GM21825 (cell line): ENCODE measurements at regions not wholly inside any gene's neighbourhood (a gene's known extent, or its start where the extent isn't known, plus 50 kb on each side); places are given as distances from the start of the nearest gene placed in this dataset.
"Not testable (repeated sequence)": the region's sequence is repeated elsewhere in the genome, so short reads cannot be mapped to it uniquely, and the experiment has no call there.

Experiments
- ATAC-seq: cut with Tn5 transposase; IDR thresholded peaks from one replicate; pipeline ENCODE4 v1.9.1; 2021; ENCODE audit warnings: mild to moderate bottlenecking, moderate library complexity; ENCODE audit not compliant: unreplicated experiment

GRCh38 chr5:162762119-162762518 is 675.3 kb upstream of the CCNG1 start:
- ATAC-seq = no peak

GRCh38 chr5:162769019-162769418 is 668.4 kb upstream of the CCNG1 start:
- ATAC-seq = no peak

GRCh38 chr5:162785673-162786072 is 651.7 kb upstream of the CCNG1 start:
- no peak for ATAC-seq

- ATAC-seq = no peak
Measured at GRCh38 chr5:162786234-162786633, 651.2 kb upstream of the CCNG1 start.

- no peak for ATAC-seq
Measured at GRCh38 chr5:162796507-162796906, 640.9 kb upstream of the CCNG1 start.

GRCh38 chr5:162800301-162800700 is 637.1 kb upstream of the CCNG1 start:
- ATAC-seq = no peak

- ATAC-seq = no peak
Measured at GRCh38 chr5:162801235-162801634, 636.2 kb upstream of the CCNG1 start.

GRCh38 chr5:162806195-162806594 is 631.2 kb upstream of the CCNG1 start:
- ATAC-seq = no peak

GRCh38 chr5:162811071-162811470 is 626.3 kb upstream of the CCNG1 start:
- no peak for ATAC-seq

GRCh38 chr5:162816816-162817215 is 620.6 kb upstream of the CCNG1 start:
- ATAC-seq = no peak

- ATAC-seq = no peak
Measured at GRCh38 chr5:162817364-162817763, 620.0 kb upstream of the CCNG1 start.

GRCh38 chr5:162821664-162822063 is 615.7 kb upstream of the CCNG1 start:
- not testable (repeated sequence) for ATAC-seq

- no peak for ATAC-seq
Measured at GRCh38 chr5:162824360-162824759, 613.0 kb upstream of the CCNG1 start.

GRCh38 chr5:162837155-162837554 is 600.2 kb upstream of the CCNG1 start:
- no peak for ATAC-seq

- no peak for ATAC-seq
Measured at GRCh38 chr5:162842727-162843126, 594.7 kb upstream of the CCNG1 start.

GRCh38 chr5:162852134-162852533 is 585.3 kb upstream of the CCNG1 start:
- no peak for ATAC-seq

GRCh38 chr5:162858770-162859169 is 578.6 kb upstream of the CCNG1 start:
- ATAC-seq = no peak

- no peak for ATAC-seq
Measured at GRCh38 chr5:162870966-162871365, 566.4 kb upstream of the CCNG1 start.

- no peak for ATAC-seq
Measured at GRCh38 chr5:162882629-162883028, 554.8 kb upstream of the CCNG1 start.

- ATAC-seq = no peak
Measured at GRCh38 chr5:162886717-162887116, 550.7 kb upstream of the CCNG1 start.

- no peak for ATAC-seq
Measured at GRCh38 chr5:162888268-162888667, 549.1 kb upstream of the CCNG1 start.

GRCh38 chr5:162911873-162912272 is 525.5 kb upstream of the CCNG1 start:
- no peak for ATAC-seq

GRCh38 chr5:162916368-162916767 is 521.0 kb upstream of the CCNG1 start:
- no peak for ATAC-seq

GRCh38 chr5:162929104-162929503 is 508.3 kb upstream of the CCNG1 start:
- ATAC-seq = no peak
